Amniotic epithelial cell (primary cell): ENCODE measurements at regions not wholly inside any gene's neighbourhood (a gene's known extent, or its start where the extent isn't known, plus 50 kb on each side); places are given as distances from the start of the nearest gene placed in this dataset.

ENCODE experiments used
- DNase-seq: peaks from one replicate; pipeline ENCODE4 v3.0.0-alpha.2; 2010; ENCODE audit warnings: low read depth

DNA sequence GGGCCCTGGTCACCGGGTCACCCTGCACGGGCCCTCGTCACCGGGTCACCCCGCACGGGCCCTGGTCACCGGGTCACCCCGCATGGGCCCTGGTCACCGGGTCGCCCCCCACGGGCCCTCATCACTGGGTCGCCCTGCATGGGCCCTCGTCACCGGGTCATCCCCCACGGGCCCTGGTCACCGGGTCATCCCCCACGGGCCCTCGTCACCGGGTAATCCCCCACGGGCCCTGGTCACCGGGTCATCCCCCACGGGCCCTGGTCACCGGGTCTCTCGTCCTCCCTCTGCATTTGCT, 77.6 kb downstream of the RIPK4 start:
- DNase-seq, result no peak

DNA sequence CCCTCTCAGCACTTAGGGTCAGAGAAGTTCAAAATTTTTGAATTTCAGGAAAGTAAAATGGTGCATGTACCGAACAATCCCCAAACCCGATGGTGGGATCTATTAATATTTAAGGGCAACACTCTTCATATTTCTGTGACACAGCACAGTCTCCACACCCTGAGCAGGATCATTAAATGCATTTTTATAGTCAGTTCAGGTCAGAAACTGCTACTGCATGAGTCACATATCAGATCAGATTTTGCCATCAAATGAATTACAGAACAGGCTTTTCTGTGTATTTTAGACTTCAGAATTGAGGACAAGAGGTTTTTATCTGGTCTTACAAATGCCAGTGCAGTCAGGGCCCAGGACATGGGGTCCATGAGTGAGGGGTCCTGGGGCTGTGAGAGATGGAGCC, 79.2 kb downstream of the RIPK4 start:
- DNase-seq, result no peak

DNA sequence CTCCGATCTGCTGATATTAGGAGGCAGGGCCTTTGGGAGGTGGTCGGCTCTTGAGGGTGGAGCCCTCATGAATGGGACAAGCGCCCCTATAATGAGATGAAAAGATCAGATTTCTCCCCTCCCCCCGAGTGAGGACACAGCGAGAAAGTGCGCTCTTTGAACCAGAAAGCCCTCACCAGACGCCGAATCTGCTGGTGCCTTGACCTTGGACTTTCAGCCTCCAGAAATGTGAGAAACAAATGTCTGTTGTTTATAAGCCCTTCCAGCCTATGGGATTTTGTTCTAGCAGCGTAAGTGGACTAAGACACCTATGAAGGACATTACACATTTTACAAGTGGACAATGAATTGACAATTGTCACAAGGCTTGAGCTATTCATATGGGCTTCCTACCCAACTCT, 80.2 kb downstream of the RIPK4 start:
- no peak for DNase-seq

DNA sequence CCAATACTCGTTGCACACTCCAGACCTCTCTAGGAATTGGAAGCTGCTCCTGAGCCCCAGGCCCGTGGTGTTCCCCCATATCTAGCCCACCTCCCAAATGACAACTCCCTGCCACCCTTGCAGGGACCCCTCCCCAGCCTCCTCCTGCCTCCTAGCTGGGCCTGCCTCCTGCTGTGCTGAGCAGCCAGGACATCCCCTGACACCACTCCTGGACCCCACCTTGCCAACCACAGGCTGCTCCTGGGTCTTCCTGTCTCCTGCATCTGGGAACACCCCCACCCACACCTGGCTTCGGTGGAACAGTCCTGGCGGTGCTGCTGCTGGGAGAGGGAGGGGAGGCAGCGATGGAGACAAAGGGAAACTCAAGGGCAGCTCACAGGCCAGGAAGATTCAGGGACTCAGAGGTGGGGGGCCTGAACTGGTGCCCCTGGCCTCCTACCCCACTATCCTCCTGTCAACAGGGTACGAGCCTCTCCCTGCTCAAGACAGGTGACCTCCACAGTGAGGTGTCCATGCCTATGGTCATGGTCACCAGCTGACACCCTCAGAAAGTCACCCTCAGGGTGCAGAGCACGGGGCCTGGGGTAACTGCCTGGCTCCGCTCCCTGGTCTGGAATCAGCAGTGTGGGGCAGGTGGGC, 81.2 kb downstream of the RIPK4 start:
- no peak for DNase-seq

DNA sequence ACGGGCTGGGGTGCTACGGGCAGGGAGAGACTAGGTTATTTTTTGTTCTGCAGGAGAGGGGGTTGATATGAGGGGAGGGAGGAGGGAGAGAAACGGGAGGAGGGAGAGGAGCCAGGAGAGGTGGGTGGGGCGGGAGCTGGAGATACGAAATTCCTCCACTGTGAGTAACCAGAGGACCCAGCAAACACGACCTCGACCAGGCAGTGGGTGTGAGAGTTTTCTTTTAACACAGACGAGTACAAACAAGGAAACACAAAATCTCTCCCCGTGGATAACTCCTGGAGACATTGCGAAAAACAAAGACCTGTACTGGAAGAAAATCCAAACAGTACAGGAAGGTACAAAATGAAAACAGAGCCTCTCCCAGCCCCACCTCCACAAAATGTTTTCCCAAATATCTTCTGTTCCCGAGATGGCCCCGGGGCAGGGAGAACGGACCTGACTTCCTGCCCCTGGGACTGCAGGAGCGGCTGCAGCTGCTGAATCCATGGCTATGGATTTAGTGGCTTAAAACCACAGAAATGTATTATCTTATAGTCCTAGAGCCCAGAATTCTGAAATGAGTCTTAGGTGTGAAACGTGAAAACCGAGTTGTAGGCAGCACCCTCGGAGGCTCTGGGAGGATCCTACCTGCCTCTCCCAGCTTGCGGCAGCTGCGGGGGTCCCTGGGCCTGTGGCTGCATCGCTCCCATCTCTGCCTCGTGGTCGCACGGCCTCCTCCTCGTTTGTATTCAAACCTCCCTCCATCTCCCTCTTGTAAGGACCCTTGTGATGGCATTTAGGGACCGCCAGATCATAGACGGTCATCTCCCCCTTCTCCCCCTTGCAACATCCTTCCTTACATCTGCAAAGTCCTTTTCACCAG, 82.2 kb downstream of the RIPK4 start:
- DNase-seq, result peak; percentile 78

DNA sequence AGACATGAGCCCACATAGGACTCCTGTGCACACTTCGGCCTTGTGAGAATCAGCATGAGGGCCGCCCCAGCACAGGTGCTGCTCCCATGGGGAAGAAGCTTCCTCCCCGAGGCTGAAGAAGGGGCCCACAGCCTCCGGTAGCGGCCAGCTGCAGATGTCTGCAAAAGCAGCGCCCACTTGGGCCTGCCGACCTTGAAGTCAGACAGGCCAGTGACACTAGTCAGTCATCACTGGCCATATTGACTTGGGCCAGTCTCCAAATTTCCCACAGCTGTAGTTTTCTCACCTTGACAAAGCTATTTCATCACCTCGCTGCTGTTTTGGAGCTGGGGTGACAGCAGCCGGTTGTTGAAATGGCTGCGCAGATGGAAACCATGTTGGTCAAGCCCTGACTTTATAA, 83.0 kb downstream of the RIPK4 start:
- no peak for DNase-seq

DNA sequence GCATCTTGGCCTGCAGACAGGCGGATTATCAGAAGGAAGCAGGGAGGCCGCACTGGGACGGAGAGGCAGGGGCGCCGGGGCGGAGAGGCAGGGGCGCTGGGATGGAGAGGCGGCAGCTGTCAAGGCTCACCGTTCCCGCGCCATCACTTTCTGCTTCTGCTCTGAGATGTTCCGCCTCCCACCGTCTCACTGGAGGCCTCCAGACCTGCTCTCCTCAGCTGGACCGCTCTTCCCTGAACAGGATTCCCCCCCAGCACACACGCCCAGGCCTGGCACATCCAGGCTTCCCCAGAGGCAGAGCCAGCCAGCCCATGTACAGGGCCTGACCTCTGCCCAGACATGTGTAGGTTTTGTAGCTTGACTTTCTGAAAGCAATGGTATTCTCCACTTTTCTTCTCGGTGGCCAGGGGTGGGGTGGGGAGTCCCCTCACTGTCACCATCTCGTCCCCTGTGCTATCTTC, 84.1 kb downstream of the RIPK4 start:
- DNase-seq, result no peak

DNA sequence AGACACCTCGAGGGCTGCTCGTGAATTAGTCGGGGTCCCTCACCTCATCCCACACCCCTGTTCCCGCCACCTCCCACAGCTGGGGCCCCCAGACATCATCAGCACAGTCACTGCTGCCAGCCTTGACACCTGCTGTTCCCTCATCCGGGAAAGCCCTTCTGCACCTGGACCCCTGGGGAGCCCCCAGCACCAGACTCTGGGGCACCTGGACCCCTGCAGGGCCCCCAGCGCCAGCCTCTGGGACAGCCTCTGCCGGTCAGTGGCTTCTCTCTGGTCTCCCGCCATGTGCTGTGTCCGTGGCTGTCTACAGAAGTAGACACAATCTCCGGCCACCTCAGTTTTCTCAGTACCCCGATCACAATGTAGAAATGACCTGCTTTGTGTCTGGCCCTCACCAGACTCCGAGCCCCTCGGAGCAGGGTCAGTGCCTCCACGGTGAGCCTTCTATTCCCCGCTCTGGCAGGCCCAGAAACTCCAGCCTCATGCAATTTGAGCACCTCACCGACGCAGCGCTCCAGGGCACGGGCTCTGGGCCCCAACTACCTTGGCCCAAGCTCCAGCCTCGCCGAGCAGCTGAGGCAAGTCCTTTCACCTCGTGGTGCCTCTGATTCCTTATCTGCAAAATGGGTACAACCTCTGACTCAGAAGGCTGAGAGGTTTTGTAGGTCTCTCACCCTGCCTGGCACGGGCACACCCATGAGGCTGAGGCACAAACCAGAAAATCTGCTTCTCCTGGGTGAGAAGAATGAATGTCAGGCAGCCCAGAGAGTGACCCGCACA, 84.7 kb downstream of the RIPK4 start:
- no peak for DNase-seq

DNA sequence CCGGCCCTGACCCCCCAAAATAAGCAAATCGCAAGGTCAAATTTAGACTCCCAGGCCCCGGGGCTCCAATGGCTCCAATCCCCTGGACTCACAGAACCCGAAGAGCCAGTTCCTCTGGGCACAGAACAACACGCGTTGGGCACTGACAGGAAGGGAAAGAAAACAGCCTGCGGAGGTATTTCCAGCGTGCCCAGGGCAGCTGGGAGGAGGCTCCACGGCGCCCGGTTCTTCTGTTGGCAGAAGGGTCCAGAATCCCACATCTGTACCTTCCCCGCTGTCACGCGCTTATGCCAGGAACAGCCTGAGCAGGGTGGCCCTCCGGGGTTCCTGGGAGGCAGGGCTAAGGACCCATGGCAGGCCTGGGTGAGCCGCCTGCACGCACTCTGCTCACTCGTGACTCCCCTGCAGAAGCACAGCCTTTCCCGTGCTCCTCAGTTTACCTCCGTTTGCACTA, 85.5 kb downstream of the RIPK4 start:
- DNase-seq, result no peak

DNA sequence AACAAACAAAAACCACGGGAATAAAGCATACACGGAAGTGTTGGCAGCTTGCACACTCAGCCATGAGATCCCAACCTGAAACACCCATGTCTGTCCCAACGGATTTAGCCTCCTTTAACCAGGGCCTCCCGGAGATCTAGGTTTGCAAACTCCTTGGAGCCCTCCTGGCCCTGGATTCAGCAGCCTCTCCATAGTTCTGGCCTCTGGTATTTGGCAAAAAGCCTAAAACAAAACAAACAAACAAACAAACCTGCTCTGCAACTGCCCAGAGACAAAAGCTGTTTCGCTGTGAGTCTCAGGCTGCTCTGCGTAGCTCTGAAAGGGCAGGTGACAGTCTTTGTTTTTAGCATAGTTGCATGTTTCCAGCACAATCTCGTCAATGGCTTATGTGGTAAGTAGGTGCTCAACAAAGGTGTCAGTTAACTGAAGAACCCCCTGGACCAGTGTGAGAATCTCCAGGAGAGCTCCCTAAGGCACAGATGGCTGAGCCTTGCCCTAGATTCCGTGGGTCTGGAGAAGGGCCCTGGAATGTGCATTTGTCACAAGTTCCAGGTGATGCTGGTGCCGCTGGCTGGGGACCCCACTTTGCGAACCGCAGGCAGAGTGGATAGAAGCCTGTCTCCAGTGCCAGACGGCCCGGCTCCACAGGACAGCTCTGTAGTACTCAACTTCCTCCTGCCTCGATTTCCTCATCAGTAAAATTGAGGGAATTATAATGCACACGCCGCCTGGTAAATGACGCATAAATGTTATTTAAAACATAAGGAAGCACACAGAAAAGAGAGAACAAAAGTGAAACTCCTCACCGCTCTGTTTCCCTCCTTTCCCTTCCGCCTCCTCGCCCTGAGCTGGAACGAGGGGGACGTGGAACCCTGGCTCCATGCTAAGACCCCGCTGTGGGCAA, 86.2 kb downstream of the RIPK4 start:
- no peak for DNase-seq

DNA sequence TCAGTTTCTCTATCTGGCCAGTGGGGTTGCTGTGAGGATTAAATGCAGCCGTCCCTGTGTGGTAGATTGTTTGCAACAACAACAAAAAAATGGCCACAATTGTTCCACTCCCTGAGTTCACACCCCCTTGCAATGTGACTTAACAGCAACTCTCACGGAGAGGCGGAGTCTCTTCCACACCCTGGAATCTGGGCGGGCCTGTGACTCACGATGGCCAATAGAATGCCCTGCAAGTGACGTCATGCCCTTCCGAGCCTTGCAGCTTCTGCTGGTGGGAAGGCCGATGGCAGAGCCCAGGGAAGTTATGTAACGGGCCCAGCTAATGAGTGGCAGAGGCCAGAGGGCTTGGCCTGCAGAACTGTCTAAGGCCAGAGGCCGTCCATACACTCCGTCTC, 87.9 kb downstream of the RIPK4 start:
- peak; percentile 97 for DNase-seq

DNA sequence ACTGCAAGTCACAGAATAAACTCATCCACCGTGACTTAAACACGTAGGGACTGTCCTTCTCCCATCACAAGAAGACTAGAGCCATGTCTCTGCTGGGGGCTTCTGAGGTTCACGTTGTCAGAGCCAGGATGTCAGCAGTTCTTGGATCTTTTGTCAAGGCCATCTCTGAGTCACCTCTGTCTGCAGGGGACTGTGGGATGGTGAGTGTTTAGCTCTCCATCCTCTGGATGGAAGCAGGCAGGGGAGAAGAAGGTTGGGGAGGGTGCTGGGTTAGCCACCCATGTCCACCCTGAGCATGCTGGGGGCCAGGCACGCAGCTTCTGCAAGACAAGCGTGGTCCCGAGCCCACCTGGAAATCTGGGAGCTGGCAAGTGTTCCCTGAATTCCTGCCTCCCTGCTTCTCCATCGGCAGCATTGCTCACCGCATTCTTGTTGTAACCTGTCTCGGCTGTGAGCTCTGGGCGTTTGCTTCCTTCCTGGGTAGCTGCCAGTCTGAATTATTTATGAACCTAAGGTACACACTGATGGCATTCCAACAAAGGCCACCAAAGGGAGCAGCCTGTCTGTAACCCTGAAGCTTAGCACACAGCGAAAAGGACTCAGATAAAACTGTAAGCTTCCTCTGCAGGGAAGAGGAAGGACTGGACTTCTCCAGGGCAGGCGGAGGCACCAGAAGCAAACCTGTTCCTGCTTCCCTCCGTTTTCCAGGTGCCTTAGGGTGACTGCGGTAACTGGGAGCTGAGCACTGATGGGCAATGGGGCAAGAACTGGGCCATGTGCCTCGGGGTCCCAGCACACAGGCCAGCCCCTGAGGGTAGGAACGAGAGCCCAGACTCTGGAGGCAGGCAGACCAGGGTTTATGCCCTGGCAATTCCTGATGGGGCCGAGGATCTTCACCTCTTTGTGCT, 88.6 kb downstream of the RIPK4 start:
- DNase-seq, result no peak

DNA sequence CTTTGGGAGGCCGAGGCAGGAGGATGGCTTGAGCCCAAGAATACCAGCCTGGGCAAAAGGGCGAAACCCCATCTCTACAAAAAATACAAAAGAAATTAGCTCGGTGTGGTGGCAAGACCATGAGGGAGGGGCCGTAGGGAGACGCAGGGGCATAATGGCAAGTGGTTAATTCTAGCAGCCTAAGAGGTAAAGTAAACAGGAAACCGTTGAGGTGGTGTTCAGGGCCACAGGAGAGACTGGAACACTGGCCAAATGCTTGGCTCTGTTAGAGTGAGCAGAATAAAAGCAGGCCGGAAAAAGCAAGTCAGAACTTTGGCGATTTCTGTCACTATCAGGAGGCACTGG, 89.2 kb downstream of the RIPK4 start:
- DNase-seq, result no peak

DNA sequence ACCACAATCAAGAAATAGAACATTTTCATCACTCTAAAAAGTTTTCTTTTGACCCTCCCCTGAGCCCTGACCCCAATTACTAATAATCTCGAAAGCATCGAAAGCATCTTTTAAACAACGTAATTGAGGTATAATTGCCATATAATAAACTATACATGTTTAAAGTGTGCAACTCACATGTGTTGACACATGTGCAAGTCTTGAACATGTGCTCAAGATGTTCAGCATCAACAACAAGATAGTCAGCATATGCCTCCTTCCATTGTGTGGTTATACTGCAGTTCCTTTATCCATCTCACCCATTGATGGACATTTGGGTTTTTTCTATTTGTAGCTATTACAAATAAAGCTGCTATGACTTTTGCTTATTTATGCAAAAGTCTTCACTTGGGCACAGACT, 90.7 kb downstream of the RIPK4 start:
- no peak for DNase-seq

DNA sequence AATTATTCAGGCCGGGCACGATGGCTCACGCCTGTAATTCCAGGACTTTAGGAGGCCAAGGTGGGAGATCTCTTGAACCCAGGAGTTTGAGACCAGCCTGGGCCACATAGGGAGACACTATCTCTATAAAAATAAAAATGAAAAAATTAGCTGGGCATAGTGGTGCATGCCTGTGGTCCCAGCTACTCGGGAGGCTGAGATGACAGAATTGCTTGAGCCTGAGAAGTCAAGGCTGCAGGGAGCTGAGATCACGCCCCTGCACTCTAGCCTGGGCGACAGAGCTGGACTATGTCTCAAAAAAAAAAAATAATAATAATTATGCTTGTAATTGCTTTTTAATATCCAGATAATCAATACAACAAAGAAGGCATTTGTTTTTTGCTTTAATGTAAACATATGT, 91.3 kb downstream of the RIPK4 start:
- DNase-seq, result no peak

DNA sequence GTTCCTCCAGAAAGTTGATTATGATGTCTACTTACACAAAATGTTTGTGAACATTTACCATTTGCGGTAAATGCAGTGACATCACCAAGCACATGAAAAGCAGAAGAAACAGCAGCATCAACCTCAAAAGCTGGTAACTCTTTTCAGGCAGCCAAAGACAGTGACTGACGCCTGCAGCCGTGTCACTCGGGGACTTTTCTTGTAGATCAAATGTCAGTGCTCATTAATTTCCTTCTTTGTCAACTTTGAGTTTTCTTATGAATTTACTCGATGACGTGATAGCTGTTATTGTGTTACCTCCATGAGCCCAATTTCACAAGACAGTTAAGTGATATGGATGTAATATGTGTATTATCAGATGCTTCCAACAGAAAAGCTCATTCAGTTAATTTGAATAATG, 92.5 kb downstream of the RIPK4 start:
- DNase-seq, result no peak

DNA sequence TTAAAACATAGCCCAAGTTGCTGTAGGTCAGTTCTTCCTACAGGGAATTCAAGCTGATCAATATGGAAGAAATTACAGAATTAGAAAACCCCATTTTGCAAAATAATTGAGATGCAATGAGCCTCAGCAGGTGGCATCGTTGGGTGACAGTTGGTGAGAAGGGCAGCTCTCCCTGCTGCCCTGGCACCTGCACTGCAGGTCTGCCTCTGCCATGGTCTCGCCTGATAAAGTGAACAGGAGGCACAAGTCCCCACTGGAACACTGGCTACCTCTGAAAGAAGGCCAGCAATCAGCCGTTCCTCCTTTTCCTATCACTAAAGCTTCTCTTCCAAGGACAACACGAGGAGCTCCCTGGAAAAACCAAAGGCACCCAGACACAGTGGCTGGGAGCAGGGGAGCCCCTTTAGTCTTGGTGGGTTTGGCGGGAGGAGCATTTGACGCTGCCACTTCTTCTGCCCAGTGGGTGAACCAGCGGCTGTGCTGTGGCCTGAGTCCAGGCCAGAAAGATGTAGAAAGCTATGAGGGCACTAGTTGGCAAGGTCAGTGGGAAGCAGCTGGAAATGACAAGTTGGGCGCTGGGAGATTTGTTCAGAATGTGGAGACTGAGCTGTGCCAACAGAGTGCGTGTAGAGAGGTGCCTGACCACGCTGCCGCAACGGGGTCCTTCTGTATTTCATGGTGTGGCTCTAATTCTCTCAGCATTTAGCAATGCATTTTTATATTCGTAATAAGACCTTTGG, 93.1 kb downstream of the RIPK4 start:
- DNase-seq, result no peak

DNA sequence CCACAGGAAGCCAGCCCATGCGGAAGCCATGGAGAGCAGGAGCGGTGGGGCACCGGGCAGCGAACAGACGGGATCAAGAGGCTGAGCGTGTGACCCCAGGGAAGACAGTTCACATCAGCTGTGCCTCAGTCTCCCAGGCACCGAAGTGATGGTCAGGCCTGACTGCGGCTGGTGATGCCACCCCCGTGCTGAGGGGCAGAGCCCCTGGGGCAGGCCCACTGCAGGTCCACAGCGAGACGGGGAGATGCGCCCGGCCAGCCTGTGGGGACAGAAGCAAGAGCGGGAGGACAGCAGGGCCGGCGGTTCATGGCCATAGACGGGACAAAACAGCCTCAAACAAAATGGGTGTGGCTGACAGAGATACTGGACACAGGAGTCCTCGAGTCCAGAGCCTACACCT, 93.8 kb downstream of the RIPK4 start:
- DNase-seq, result no peak

DNA sequence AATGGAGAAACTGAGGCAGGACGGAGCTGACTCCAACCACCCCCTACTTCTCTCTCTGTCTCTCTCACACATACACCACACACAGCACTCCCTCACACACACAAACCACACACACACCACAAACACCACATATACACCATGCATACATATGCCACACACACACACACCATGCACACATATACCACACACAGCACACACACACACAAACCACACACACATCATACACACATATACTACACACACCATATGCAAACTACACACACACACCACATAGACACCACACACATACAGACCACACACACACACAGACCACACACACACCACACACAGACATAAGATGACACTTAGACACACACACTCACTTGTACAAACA, 94.3 kb downstream of the RIPK4 start:
- no peak for DNase-seq

DNA sequence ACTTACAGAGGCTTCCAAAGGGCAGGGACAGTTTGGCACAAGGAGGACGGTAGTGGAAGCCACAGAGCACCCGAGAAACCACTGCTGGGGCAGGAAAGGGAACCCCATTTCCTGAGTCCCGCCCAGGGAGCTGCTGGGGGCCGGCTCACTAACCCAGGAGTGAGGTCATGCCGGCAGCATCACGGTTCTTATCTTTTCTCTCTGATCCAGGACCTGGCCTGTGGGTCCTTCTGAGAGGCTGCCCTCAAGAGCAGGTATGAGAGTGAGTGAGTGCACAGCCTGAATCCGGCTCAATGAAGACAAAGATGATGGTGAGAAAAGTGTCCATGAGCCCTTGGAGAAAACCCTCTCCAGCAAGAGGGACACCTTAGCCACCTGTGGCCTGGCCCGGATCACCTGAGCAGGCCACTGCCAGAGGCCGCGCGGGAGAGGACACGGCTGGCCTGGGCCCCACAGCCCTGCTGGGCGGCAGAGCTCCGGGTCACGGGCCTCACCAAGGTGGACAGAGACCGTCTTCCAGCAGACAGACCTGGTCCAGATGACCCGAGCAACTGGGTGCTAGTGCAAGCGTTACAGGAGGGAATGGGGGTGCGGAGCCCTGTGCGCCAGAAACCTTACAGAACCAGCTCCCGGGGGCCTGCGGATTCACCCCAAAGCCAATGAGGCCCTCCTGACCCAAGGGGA, 94.9 kb downstream of the RIPK4 start:
- no peak for DNase-seq
